GM18505 (cell line): ENCODE measurements at regions not wholly inside any gene's neighbourhood (a gene's known extent, or its start where the extent isn't known, plus 50 kb on each side); places are given as distances from the start of the nearest gene placed in this dataset.
"Not testable (repeated sequence)": the region's sequence is repeated elsewhere in the genome, so short reads cannot be mapped to it uniquely, and the experiment has no call there.

ENCODE experiments used
- ATAC-seq: cut with Tn5 transposase; IDR thresholded peaks from one replicate; pipeline ENCODE4 v1.9.1; 2021; ENCODE audit not compliant: unreplicated experiment
- POLR2A ChIP-seq: IDR thresholded peaks from 4 replicates; pipeline ENCODE4 v1.6.1; 2011; ENCODE audit warnings: borderline replicate concordance; ENCODE audit not compliant: insufficient read depth, insufficient read length; ENCODE audit errors: extremely low read depth

DNA sequence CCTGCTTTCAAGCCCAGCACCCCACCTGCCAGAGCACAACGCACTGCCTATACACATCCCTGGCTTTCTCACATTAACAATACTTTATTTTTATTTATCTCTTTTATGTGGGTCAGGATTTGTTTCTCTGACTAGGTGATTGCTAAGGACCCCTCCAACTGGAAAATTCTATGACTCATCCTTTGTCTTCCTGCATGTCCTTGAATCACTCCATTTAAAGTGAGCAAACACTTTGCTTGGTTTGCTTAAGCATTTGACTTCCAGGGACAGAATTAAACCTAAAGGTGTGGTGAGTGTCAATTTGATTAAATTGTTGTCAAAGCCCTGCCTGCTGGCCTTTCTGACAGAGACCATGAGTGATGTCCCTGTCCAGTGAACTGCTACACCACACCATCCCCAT, 536.5 kb upstream of the BRINP1 start:
- ATAC-seq: no peak
- no peak for TF ChIP-seq POLR2A

DNA sequence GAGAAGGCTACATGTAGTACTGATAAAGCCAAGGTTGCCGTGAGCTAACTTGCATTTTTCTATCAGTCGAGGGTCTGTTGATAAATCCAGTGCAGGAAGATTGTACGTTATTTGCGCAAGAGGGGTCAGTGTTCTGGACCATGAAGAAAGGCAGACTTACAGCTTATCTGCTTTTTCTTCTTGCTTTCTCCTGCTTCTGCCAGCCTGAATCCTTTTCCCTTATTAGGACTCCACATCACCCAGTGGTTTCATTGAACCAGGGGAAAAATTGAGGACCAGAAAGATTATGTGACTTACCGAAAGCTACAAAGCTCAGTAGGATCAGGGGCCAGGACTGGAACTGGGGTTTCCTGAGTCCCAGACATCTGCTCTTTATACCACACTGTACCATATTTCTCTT, 534.6 kb upstream of the BRINP1 start:
- ATAC-seq: no peak
- no peak for TF ChIP-seq POLR2A

DNA sequence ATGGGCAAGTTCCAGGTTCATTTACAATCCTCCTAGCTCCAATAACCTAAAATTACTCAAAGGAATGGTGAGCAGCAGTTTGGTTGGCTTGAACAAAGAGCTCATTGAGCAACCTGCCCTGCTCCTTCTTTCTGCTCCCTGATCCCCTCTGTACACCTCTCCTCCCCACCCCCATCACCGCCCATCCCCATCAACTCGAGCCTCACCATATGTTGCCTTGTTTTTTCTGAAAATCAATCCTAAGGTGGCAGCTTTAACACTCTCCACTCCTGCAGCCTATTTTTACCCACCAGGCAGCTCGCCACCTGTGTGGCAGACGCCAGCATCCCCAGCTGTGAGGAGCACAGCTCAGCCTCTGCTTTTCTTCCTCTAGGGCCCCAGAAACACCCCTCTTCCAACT, 533.4 kb upstream of the BRINP1 start:
- no peak for TF ChIP-seq POLR2A
- ATAC-seq: no peak

DNA sequence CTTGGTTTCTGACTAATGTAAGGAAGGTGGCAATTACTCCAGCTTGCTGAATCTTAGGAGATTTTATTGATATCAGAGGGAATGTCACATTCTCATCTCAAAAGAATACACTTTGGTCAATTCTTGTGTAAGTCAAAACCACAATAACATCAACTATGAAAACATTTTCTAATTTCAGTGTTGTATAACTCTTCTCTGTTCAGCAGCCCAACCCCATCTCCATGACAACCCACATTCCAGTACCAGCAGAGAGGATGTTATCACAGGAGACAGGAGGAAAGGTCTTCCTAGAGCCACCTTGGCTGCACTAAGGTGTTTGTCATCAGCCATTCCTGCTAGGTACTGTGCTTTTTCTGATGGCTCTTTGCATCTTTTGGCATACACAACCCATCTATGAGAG, 529.1 kb upstream of the BRINP1 start:
- ATAC-seq: no peak
- TF ChIP-seq POLR2A: no peak

DNA sequence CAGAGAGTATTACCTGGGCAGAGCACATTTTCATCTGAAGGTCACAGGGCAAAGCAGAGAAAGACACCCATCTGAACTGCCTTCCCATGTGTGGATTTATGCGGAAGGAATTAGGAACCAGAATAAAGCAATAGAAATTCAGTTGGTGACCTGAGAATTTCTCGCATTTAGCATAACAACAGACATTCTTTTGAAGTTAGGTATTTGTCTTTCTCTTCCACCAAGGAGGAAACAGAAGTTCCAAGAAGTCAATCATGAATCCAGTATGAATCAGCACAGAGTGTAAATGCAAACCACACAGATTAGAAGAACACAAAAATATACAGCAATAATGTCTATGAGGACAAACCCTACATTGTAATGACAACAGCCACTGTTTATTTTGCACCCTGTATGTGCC, 515.2 kb upstream of the BRINP1 start:
- no peak for ATAC-seq
- TF ChIP-seq POLR2A: no peak

DNA sequence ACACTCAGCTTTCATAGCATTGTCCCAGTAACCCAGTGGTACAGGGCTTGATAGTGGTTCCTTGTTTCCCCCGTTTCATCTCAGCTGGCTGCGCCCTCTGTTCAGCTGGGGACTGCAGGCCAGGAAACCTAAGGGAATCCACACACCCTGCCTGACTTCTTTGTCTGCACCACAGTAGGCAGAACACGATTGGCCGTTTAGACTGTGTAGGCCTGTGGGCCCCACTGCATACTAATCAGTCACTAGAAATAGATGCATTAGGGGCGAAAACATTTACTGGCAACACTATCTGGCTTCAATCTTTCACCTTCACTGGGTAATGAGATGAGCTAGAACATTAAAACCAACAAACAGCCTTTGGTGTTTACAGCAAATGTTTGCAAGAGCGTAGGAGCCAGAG, 512.7 kb upstream of the BRINP1 start:
- ATAC-seq: no peak

DNA sequence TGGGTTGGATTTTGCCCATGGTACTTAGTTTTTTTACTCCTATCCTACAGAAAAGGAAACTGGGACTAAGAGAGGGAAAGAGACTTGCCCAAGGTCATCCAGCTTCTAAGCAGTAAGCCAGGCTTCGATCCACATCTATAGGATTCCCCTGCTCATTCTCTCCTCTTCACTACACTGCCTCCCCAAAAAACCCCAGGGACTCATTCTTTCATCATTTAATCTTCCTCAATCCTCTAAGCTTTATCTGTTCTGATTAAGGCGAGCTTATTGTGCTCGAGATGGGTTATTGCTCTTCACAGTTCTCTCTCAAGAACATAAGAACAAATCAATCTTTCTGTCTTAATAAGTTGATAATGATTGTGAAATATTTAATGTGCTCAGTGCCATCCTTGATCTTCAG, 511.1 kb upstream of the BRINP1 start:
- TF ChIP-seq POLR2A: no peak
- no peak for ATAC-seq

More for the DNA sequence above, 512.7 kb upstream of the BRINP1 start:
- no peak for TF ChIP-seq POLR2A

DNA sequence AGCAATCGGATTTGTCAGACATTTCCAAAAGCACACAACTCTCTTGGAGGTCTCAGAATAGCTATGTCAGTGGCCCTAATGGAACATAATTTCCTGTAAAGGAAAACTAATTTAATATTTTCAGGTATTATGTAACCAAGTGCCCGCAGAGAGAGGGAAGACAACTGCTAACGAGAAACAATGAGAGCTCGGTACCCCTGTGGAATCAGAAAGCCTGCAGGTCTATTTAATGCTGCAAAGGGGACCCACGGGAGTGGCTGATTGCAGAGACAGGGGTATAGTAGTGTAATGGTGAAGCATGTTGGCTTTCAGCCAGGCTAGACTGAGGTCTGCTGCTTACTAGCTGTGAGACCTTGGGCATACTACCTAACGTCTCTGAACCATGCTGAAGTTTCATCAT, 508.1 kb upstream of the BRINP1 start:
- no peak for TF ChIP-seq POLR2A
- no peak for ATAC-seq

DNA sequence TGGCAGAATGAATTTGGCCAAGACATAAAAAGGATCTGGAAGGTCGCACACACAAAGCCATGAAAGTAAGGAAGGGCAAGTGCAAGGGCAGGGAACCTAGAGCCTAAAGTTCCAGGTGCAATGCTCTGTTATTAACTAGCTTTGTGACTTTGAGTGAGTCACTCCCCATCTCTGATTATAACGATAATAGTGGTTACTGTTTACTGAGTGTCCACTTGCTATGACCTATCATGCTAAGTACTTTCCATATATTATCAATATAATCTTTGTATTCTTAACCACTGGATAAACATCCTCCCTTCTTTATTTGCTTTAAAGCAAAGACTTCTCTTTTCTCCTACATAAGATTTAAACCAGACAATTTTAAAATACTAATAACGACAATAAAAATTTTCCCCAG, 504.6 kb upstream of the BRINP1 start:
- TF ChIP-seq POLR2A: no peak
- ATAC-seq: no peak

DNA sequence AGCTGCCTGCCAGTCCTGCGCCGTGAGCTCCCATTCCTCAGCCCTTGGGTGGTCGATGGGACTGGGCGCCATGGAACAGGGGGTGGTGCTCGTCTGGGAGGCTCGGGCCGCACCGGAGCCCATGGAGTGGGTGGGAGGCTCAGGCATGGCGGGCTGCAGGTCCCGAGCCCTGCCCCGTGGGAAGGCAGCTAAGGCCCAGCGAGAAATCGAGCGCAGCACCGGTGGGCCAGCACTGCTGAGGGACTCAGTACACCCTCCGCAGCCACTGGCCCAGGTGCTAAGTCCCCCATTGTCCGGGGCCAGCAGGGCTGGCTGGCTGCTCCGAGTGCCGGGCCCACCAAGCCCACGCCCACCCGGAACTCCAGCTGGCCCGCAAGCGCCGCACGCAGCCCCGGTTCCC, 501.0 kb upstream of the BRINP1 start:
- not testable (repeated sequence) for ATAC-seq

DNA sequence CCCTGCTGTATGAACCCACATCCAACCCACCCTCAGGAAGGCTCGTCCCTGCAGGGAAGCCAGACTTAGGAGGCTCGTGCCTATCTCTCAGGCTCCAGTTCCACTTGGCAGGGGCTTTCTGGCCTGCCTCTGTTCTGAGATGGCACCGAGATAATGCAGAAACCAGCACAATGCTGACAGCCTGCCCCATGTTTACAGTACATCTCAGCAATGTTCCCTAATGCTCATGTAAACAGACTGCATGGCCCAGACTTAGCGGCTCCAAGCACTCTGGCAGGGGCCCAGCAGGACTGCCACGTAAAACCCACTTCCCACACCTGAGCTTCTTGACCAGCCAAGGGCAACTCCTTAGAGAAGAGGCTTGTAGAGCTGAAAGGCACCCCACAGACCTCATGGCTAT, 499.5 kb upstream of the BRINP1 start:
- no peak for ATAC-seq
- no peak for TF ChIP-seq POLR2A

DNA sequence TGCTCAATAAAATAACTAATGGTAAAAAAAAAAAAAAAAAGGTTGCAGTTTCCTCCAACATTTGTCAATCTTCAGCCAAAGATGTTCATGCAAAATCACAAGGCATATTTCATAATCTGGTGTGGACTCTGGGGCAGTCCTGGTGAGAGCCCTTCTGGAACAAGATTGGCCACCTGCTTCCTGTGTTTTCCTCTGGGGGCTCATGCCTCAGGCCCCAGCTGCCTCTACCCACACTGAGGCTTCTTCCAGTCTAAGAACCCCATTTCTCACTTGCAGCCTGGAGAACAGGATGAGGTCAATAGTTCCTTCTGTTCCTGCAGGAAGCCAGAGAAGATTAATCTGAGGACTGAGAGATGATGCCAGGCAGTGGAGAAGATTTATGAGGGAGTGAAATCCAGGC, 492.6 kb upstream of the BRINP1 start:
- ATAC-seq: no peak
- TF ChIP-seq POLR2A: no peak

DNA sequence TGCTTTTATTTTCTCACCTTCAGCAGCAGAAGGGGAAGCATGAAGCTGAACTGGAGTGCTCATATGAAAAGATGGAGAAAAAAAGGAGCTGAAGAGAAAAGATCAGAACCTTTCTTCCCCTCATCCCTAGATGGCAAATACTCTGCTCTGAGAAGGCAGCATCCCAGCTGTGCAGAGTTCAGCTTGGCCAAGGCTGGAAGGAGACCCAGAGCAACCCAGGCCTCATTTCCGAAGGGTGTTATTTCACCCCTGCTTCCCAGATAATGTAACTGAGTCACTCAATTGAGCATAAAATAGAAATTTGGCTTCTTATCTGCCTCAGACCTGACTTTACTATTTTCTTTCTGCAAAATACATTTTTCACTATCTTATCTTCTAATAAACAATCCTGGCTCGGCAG, 489.9 kb upstream of the BRINP1 start:
- no peak for ATAC-seq
- no peak for TF ChIP-seq POLR2A

DNA sequence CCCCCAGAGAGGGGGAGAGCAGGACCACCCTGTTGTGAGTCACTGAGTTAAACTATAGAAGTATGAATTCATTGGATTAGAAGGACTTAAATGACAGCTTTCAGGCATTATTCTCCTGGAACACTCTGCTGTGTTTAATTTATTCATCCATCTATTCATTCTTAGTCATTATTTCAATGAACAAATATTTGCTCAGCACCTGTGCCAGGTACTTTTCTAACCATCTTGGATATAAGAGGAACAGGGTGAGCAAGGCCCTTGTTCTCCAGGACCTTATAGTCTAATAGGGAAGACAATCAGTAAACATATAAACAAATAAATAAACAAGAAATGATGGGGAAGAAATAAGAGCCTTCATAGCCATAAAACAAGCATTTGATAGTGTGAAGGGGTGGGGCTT, 483.9 kb upstream of the BRINP1 start:
- TF ChIP-seq POLR2A: no peak
- no peak for ATAC-seq

DNA sequence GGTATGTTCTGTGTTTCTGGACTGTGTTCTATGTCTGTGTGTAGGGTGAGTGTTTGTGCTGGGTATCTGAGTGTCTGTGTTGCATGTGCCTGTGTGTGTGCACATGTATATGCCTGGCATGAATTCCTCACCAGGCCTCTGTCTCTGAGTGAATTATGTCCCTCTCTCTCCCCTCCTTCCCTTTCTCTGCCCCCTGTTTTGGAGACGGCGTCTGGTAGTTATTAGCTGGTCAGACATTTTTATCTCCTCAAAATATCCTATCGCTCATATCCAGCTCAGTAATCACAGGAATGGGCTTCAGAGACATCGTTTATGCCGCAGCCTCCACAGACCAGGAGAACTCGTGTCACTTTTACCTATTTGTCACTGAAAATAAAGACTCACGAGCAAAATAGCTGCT, 483.2 kb upstream of the BRINP1 start:
- no peak for ATAC-seq

More for the DNA sequence above, 483.2 kb upstream of the BRINP1 start:
- no peak for TF ChIP-seq POLR2A
